ENCODE measurements at regions not wholly inside any gene's neighbourhood (a gene's known extent, or its start where the extent isn't known, plus 50 kb on each side); places are given as distances from the start of the nearest gene placed in this dataset.

DNA sequence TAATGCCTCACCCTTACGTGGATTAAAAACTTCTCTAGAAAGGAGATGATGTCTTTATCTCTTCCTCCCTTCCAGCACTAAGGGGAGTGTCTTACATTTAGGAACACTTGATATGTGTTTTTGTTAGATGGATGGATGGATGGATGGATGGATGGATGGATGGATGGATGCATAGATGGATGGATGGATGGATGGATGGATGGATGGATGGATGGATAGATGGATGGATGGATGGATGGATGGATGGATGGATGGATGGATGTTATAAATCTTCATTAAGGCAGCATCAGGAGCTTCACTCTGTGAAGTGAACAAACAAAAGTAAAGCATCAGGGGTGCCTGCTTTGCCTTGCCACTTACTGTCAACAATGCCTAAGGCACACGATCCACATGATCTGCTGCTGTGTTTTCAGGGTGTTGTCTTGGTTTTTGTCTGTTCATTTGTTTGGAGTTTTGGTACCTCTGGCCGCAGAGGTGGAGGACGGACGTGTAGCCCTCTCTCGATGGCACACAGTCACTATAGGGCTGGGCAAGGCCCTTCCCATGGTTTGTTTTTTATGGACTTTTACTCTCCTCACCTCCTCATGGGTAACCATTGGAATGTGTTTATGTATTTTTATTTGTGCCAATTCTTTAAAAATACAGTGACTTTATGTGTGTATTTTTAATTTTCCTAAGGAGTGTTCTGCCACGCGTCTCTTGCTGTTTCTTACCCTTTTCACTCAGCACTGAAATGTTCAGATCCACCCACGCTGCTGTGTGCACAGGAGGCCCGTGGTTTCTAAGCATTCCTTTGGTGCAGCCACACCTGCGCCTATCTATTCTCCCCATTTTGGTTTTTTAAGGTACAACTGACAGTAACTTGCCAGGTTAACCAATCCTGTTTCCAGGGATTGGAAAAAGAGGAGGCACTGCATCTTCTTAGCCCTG, 91.8 kb upstream of the ENPP6 start:
- no peaks in the 10 kb centered on the region for H3K27me3 ChIP-seq
- no peak for ATAC-seq
- TF ChIP-seq, protein P1, sequence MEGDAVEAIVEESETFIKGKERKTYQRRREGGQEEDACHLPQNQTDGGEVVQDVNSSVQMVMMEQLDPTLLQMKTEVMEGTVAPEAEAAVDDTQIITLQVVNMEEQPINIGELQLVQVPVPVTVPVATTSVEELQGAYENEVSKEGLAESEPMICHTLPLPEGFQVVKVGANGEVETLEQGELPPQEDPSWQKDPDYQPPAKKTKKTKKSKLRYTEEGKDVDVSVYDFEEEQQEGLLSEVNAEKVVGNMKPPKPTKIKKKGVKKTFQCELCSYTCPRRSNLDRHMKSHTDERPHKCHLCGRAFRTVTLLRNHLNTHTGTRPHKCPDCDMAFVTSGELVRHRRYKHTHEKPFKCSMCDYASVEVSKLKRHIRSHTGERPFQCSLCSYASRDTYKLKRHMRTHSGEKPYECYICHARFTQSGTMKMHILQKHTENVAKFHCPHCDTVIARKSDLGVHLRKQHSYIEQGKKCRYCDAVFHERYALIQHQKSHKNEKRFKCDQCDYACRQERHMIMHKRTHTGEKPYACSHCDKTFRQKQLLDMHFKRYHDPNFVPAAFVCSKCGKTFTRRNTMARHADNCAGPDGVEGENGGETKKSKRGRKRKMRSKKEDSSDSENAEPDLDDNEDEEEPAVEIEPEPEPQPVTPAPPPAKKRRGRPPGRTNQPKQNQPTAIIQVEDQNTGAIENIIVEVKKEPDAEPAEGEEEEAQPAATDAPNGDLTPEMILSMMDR (IDR thresholded peaks at IDR 0.05), result no peak
- no peak for DNase-seq
- no peaks in the 10 kb centered on the region for H3K36me3 ChIP-seq
- no peak overlapping the region for H3K4me3 ChIP-seq
- peaks cover 0 to 26% of the 10 kb centered on the region in 2 donors for H3K4me1 ChIP-seq
- H3K27ac ChIP-seq, result no peak overlapping the region
- intact Hi-C loops (cut with DNase I), result no loop called here
- peaks cover 0 to 4% of the 10 kb centered on the region in 2 donors for H3K9me3 ChIP-seq

DNA sequence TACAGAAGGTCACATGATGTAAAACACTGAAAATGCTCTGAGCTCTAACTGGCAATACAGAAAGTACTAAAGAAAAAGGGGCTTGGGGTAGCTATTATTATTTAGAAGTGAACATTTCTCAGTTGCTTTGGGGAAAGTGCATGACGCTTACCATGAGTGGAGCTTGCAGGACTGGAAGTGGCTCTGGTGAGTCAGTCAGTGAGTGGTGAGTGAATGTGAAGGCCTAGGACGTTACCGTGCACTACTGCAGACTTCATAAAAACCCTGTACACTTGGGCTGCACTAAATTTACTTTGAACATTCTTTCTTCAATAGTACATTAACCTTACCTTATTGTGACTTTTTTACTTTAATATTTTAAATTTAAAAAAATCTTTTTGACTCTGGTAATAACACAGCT, 89.3 kb upstream of the ENPP6 start:
- DNase-seq (no peak), ATAC-seq (no peak)
- Histone ChIP-seq H3K36me3 (no peaks in the 10 kb centered on the region), H3K4me1 (peaks cover 0 to 12% of the 10 kb centered on the region in 2 donors), H3K4me3 (no peak overlapping the region), H3K27ac (no peak overlapping the region), H3K9me3 (peaks cover 0 to 8% of the 10 kb centered on the region in 2 donors), H3K27me3 (no peaks in the 10 kb centered on the region)
- intact Hi-C loops (cut with DNase I), result no loop called here
- TF ChIP-seq, protein P1 (IDR thresholded peaks at IDR 0.05), result no peak

DNA sequence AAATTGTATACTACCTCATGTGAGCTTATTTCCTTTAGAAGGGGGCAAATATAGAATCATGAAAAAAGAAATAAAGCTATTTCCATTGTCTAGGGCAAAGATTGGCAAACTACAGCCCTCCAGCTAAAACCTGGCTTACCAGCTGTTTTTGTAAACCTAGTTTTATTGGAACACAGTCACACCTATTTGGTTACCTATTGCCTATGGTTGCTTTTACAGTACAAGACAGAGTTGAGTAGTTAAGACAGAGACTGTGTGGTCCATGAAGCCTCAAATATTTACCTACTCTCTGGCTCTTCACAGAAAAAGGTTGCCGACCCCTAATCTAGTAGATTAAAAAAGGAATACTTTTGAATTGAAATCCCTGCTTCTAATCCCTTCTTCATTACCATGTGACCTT, 88.8 kb upstream of the ENPP6 start:
- Histone ChIP-seq H3K27ac (no peak overlapping the region), H3K4me3 (no peak overlapping the region), H3K4me1 (peaks cover 0 to 12% of the 10 kb centered on the region in 2 donors), H3K27me3 (no peaks in the 10 kb centered on the region), H3K36me3 (no peaks in the 10 kb centered on the region), H3K9me3 (peaks cover 0 to 8% of the 10 kb centered on the region in 2 donors)
- DNase-seq (no peak), ATAC-seq (no peak)
- TF ChIP-seq, protein P1 (IDR thresholded peaks at IDR 0.05), result no peak
- intact Hi-C loops (cut with DNase I), result no loop called here

DNA sequence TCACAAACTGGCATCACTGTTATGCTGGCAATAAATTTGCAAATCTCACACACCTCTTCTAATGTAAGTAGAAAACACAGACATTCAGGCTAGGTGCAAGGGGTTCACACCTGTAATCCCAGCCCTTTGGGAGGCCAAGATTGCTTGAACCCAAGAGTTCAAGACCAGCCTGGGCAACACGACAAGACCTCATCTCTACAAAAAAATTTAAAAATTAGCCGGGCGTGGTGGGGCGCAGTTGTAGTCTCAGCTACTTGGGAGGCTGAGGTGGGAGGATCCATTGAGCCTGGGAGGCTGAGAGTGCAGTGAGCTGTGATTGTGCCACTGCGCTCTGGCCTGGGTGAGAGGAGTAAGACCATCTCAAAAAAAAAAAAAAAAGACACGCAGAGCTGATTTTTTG, 83.1 kb upstream of the ENPP6 start:
- Histone ChIP-seq H3K27ac (no peak overlapping the region), H3K9me3 (peaks cover 0 to 8% of the 10 kb centered on the region in 2 donors), H3K36me3 (no peaks in the 10 kb centered on the region), H3K27me3 (no peaks in the 10 kb centered on the region), H3K4me1 (no peaks in the 10 kb centered on the region), H3K4me3 (no peak overlapping the region)
- no peak for DNase-seq
- ATAC-seq, result no peak
- intact Hi-C loops (cut with DNase I), result no loop called here
- TF ChIP-seq, protein P1 (IDR thresholded peaks at IDR 0.05), result no peak

DNA sequence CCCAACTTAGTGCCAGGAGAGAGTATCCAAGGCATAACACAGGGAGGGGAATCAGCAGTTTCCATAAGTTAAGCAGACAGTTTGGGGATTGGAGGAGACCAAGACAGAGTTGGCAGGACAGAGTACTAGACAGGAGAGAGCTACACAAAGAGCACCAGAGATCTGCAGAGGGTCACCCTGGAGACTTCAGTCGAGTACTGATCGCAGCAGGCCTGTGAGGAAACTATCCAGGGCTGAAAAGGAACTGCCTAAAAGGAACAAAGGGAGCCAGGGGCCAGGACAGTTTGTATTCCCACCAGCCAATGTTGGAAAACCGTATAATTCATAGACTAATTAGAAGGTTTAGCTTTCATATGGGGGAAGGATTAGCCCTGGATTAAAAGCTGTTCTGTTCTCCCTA, 80.6 kb upstream of the ENPP6 start:
- Histone ChIP-seq H3K9me3 (peaks cover 0 to 2% of the 10 kb centered on the region in 2 donors), H3K27ac (no peak overlapping the region), H3K4me3 (no peak overlapping the region), H3K36me3 (no peaks in the 10 kb centered on the region), H3K27me3 (no peaks in the 10 kb centered on the region), H3K4me1 (peaks cover 3 to 12% of the 10 kb centered on the region in 2 donors)
- TF ChIP-seq, protein P1 (IDR thresholded peaks at IDR 0.05), result no peak
- DNase-seq (no peak), ATAC-seq (no peak)
- intact Hi-C loops (cut with DNase I), result no loop called here

All from left lung (tissue), 4 donors.